HFF-Myc (cell line): ENCODE measurements at regions not wholly inside any gene's neighbourhood (a gene's known extent, or its start where the extent isn't known, plus 50 kb on each side); places are given as distances from the start of the nearest gene placed in this dataset.

Experiments
- DNase-seq: peaks from one replicate; pipeline ENCODE4 v3.0.0-alpha.2; 2011; ENCODE audit warnings: low read depth; ENCODE audit errors: extremely low read depth
- H3K4me3 ChIP-seq: replicated peaks from 2 replicates; pipeline ENCODE4 v1.5.1; 2011; ENCODE audit warnings: low read depth, mild to moderate bottlenecking, control low read depth, low read length
- TF ChIP-seq, protein P1 (sequence below): IDR thresholded peaks from 2 replicates; pipeline ENCODE4 v1.5.1; 2012; ENCODE audit warnings: mild to moderate bottlenecking, low read depth, low read length, control low read depth; ENCODE audit errors: missing control alignments

DNA sequence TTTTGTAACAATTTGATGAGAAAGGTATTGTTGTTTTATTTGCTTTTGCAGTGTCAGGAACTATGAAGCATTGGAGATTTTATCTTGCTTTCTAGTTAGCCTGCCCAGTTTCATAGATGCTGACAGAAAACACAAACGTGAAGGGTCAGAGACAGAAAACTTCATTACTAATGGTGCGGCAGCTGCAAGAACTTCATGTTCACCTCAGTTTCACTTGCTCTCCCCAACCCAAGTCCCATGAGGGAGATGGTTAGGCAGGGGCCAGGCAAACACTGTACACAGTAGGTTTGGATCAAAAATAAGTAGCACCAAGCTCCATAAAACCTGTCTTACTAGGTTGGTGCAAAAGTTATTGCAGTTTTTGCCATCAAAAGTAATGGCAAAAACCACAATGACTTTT lies 550.2 kb upstream of the MIR17HG start:
- DNase-seq: no peak
- H3K4me3 ChIP-seq: no peak overlapping the region
- TF ChIP-seq, protein P1, sequence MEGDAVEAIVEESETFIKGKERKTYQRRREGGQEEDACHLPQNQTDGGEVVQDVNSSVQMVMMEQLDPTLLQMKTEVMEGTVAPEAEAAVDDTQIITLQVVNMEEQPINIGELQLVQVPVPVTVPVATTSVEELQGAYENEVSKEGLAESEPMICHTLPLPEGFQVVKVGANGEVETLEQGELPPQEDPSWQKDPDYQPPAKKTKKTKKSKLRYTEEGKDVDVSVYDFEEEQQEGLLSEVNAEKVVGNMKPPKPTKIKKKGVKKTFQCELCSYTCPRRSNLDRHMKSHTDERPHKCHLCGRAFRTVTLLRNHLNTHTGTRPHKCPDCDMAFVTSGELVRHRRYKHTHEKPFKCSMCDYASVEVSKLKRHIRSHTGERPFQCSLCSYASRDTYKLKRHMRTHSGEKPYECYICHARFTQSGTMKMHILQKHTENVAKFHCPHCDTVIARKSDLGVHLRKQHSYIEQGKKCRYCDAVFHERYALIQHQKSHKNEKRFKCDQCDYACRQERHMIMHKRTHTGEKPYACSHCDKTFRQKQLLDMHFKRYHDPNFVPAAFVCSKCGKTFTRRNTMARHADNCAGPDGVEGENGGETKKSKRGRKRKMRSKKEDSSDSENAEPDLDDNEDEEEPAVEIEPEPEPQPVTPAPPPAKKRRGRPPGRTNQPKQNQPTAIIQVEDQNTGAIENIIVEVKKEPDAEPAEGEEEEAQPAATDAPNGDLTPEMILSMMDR: no peak

DNA sequence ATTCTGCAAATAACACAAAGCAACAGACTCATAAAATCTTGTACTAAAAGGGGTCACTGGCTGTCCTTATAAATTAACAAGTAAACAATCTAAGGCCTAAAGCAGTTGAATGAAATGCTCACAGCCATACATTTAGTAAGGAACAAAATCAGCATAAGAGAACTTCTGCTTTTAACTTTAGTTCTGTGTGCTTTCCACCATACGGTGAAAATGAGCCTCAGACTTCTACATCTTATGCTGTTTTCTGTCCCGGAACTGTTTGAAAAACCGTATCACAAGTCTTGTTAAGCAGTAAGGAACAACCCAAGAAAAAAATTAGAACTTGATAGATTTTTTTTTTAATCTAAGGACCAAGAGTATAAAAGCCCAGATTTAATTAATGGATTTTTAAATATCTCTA lies 549.1 kb upstream of the MIR17HG start:
- no peak for DNase-seq
- TF ChIP-seq, protein P1: no peak
- H3K4me3 ChIP-seq: no peak overlapping the region

DNA sequence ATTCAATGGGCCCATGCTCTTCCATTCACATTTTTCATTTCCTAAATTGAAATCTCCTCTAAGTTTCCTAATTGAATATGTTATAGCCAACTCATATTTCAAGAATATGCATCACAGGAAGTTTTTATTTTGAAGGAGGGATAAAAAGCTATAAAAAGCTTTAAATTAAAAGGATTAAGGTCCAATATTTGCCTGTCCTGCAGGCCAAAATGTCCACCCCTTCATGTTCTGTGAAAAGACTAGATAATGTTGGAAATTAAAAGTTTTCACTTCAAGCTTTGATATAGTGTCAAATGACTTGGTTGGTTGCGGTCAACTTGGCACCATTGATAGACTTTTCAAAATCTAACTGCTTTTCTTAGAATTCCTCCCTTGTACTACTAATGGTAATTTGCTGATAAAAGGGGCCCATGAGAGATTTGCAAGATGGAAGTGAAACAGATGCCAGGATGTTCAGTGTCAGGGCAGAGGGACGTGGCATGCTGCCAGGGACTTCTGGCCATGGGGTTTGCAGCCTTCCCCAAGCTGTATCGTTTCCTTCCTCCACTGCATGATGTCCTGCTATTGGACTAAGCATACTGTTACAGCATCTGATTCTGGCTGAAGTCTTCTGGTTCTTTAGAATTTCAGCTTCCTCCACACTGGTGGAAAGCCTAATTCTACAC lies 547.3 kb upstream of the MIR17HG start:
- DNase-seq: no peak
- TF ChIP-seq, protein P1: no peak
- H3K4me3 ChIP-seq: no peak overlapping the region

DNA sequence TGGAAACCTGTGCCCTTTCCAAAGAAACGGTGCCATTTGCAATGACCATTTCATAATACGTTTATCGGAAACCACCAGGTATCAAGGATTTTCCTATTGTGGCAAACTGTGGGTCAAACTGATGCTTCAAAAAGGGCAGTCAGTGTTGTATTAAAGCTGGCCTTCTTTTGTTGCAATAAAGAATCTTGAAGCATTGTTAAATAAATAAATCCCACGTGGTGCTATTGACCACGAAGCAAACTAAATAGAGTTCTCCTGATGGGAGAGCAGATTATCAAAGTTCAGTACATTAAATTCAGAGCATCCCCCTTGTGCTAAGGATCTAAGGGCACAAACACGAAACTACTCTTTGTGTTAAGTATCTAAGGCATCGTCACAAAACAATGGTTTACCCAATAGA lies 545.9 kb upstream of the MIR17HG start:
- TF ChIP-seq, protein P1: no peak
- no peak for DNase-seq

DNA sequence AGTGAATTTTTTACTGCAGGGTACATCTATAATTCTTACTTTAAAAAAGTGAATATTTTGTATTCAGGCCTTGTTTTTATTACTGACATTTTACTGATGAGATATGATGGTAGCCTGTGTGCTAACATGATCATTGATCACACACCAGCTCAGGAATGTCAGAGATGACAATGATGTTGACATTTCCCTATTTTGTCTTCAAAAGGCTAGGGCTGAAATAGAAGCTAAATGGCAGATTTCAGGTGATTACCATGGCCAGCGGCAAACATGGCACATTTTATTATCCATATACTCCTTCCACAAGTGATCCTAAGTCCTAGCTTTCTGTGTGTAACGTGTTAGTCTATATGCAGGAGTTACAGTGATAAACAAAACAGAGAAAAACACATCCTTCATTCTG lies 544.3 kb upstream of the MIR17HG start:
- H3K4me3 ChIP-seq: no peak overlapping the region
- TF ChIP-seq, protein P1: no peak
- DNase-seq: no peak

More for the DNA sequence above, 545.9 kb upstream of the MIR17HG start:
- H3K4me3 ChIP-seq: no peak overlapping the region

DNA sequence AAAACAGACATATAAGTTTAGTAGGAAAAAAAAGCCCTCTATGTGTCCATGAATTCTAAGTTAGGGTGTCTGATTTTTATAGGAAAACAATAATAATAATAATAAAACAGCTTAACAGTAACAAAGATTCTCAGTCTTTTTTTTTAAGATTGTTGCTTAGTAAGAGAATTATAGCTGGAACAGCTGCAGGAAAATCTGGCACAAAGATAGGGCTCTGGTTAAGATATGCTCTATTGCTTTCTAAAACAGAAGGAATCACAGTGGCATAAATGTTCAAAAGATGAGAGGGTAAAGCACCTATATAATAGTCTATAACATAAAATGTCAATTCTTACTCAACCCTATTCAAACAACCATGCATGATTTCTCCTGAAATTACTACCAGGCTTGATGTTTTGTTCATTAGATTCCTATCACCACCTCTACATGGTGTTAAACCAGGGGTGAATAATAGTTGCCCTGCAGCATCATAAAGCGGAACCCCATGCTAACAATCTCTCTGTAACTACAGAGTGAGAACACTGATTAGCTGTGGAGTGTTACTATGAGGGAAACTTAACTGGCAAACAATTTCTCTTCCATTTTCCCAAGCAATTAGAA lies 541.4 kb upstream of the MIR17HG start:
- TF ChIP-seq, protein P1: no peak
- H3K4me3 ChIP-seq: no peak overlapping the region
- no peak for DNase-seq
